IMR-90 (cell line): ENCODE measurements at regions not wholly inside any gene's neighbourhood (a gene's known extent, or its start where the extent isn't known, plus 50 kb on each side); places are given as distances from the start of the nearest gene placed in this dataset.

Experiments used
- ATAC-seq: fragments of 200-7000 bp; cut with Tn5 transposase; 2 replicates; pipeline ENCODE4 v1.9.1; 2020; ENCODE audit warnings: low read depth, mild to moderate bottlenecking, moderate library complexity
- BruUV-seq: library from RNA; stranded (reverse); fragments of 400-500 nt; replicated peaks from 2 replicates; lab custom pipeline; 2021; lab: Mats Ljungman, UMichigan
- CTCF ChIA-PET: fragments of 300-600 bp; formaldehyde crosslinking; extraction: SDS; loops from one replicate; lab custom pipeline; 2021; ENCODE audit warnings: antibody characterized with exemption; lab: Yijun Ruan, JAX
- POLR2A ChIA-PET: fragments of 300-600 bp; sonication (Branson Sonifier 250); formaldehyde crosslinking; loops from one replicate; lab custom pipeline; 2022; ENCODE audit warnings: antibody characterized with exemption; ENCODE audit not compliant: unreplicated experiment; lab: Charles Lee
- DNase-seq: peaks from one replicate; pipeline ENCODE4 v3.0.0; 2013
- H2AFZ ChIP-seq: replicated peaks from 2 replicates; pipeline ENCODE3; 2013; ENCODE audit warnings: low read length, mild to moderate bottlenecking; ENCODE audit not compliant: poor library complexity
- H2AK5ac ChIP-seq: 2 replicates; pipeline ENCODE4 v1.6.1; 2013; ENCODE audit warnings: low read depth, low read length, inconsistent platforms
- H2AK9ac ChIP-seq: replicated peaks from 2 replicates; pipeline ENCODE3; 2013; ENCODE audit warnings: mild to moderate bottlenecking, low read depth, low read length, moderate library complexity; ENCODE audit not compliant: poor library complexity
- H2BK120ac ChIP-seq: 2 replicates; pipeline ENCODE4 v1.6.1; 2013; ENCODE audit warnings: low read depth, low read length, inconsistent platforms
- H2BK15ac ChIP-seq: 3 replicates; pipeline ENCODE4 v1.6.1; 2013; ENCODE audit warnings: low read depth, low read length, inconsistent platforms
- H2BK20ac ChIP-seq: 2 replicates; pipeline ENCODE4 v1.6.1; 2013; ENCODE audit warnings: low read depth, mild to moderate bottlenecking, inconsistent platforms, low read length, moderate library complexity
- H2BK5ac ChIP-seq: 2 replicates; pipeline ENCODE4 v1.6.1; 2013; ENCODE audit warnings: mild to moderate bottlenecking, low read depth, low read length, inconsistent platforms; ENCODE audit not compliant: poor library complexity, severe bottlenecking
- H3K14ac ChIP-seq: replicated peaks from 2 replicates; pipeline ENCODE4 v1.6.1; 2013; ENCODE audit warnings: low read depth, low read length, inconsistent platforms
- H3K18ac ChIP-seq: 2 replicates; pipeline ENCODE4 v1.6.1; 2013; ENCODE audit warnings: low read depth, low read length, control low read depth
- H3K23ac ChIP-seq: 2 replicates; pipeline ENCODE4 v1.6.1; 2013; ENCODE audit warnings: low read depth, low read length, inconsistent platforms
- H3K27ac ChIP-seq: 2 replicates; pipeline ENCODE4 v1.5.1; 2013; ENCODE audit warnings: mild to moderate bottlenecking, control low read depth, low read length; ENCODE audit not compliant: insufficient read depth
- H3K27me3 ChIP-seq: 2 replicates; pipeline ENCODE4 v1.6.1; 2013; ENCODE audit warnings: low read length; ENCODE audit not compliant: control insufficient read depth, insufficient read depth
- H3K36me3 ChIP-seq: 2 replicates; pipeline ENCODE4 v1.6.1; 2013; ENCODE audit warnings: low read length, mixed read lengths; ENCODE audit not compliant: control insufficient read depth, insufficient read depth
- H3K4ac ChIP-seq: 2 replicates; pipeline ENCODE4 v1.6.1; 2013; ENCODE audit warnings: low read depth, low read length, inconsistent platforms
- H3K4me1 ChIP-seq: 2 replicates; pipeline ENCODE4 v1.6.1; 2013; ENCODE audit warnings: low read length, mixed read lengths; ENCODE audit not compliant: control insufficient read depth, insufficient read depth
- H3K4me2 ChIP-seq: 2 replicates; pipeline ENCODE4 v1.6.1; 2013; ENCODE audit warnings: low read depth, mild to moderate bottlenecking, control low read depth, low read length, moderate library complexity
- H3K4me3 ChIP-seq: 2 replicates; pipeline ENCODE4 v1.5.1; 2013; ENCODE audit warnings: low read depth, mild to moderate bottlenecking, control low read depth, low read length, moderate library complexity; ENCODE audit not compliant: insufficient read depth
- H3K56ac ChIP-seq: 2 replicates; pipeline ENCODE4 v1.6.1; 2013; ENCODE audit warnings: low read length, inconsistent platforms; ENCODE audit not compliant: insufficient read depth; ENCODE audit errors: extremely low read depth
- H3K79me1 ChIP-seq, 2 experiments: 2 replicates each; pipeline ENCODE4 v1.6.1; 2013; ENCODE audit warnings: low read length in 2 of 2, inconsistent platforms in 1 of 2, low read depth in 1 of 2
- H3K9ac ChIP-seq: 2 replicates; pipeline ENCODE4 v1.6.1; 2013; ENCODE audit warnings: low read depth, low read length, control low read depth
- H3K9me1 ChIP-seq: 2 replicates; pipeline ENCODE4 v1.6.1; 2013; ENCODE audit warnings: low read length, inconsistent platforms; ENCODE audit not compliant: insufficient read depth
- H3K9me3 ChIP-seq: 2 replicates; pipeline ENCODE4 v1.6.1; 2013; ENCODE audit warnings: low read length; ENCODE audit not compliant: control insufficient read depth, insufficient read depth
- H4K20me1 ChIP-seq: 2 replicates; pipeline ENCODE4 v1.6.1; 2013; ENCODE audit warnings: low read length, inconsistent platforms; ENCODE audit not compliant: insufficient read depth
- H4K5ac ChIP-seq: 2 replicates; pipeline ENCODE4 v1.6.1; 2013; ENCODE audit warnings: mild to moderate bottlenecking, low read depth, low read length, control low read depth
- H4K8ac ChIP-seq, 2 experiments: 2 replicates each; pipeline ENCODE4 v1.6.1; 2013; ENCODE audit warnings: low read depth in 2 of 2, low read length in 2 of 2, control low read depth in 1 of 2, inconsistent platforms in 1 of 2
- H4K91ac ChIP-seq: 2 replicates; pipeline ENCODE4 v1.6.1; 2013; ENCODE audit warnings: low read depth, low read length, inconsistent platforms; ENCODE audit not compliant: insufficient read depth
- BHLHE40 ChIP-seq: fragments of 150-350 bp; IDR thresholded peaks from 2 replicates; pipeline ENCODE4 v1.6.1; 2016; ENCODE audit warnings: mild to moderate bottlenecking, low read depth, low read length
- CEBPB ChIP-seq: IDR thresholded peaks from 2 replicates; pipeline ENCODE4 v1.6.1; 2012; ENCODE audit warnings: low read depth, low read length, improper control_type of control experiment
- CHD1 ChIP-seq: IDR thresholded peaks from 2 replicates; pipeline ENCODE4 v1.6.1; 2012; ENCODE audit warnings: low read depth, low read length, improper control_type of control experiment
- FOS ChIP-seq: fragments of 150-350 bp; IDR thresholded peaks from 2 replicates; pipeline ENCODE4 v1.6.1; 2016; ENCODE audit warnings: low read depth, low read length
- MAFK ChIP-seq: IDR thresholded peaks from 2 replicates; pipeline ENCODE4 v1.6.1; 2012; ENCODE audit warnings: low read depth, low read length, improper control_type of control experiment
- MAZ ChIP-seq: IDR thresholded peaks from 2 replicates; pipeline ENCODE4 v1.6.1; 2012; ENCODE audit warnings: low read depth, mild to moderate bottlenecking, low read length, improper control_type of control experiment, moderate library complexity, borderline replicate concordance
- MXI1 ChIP-seq: IDR thresholded peaks from 2 replicates; pipeline ENCODE4 v1.6.1; 2012; ENCODE audit warnings: low read depth, mild to moderate bottlenecking, low read length, moderate library complexity, borderline replicate concordance
- NFE2L2 ChIP-seq: fragments of 150-350 bp; IDR thresholded peaks from 2 replicates; pipeline ENCODE4 v1.6.1; 2016; ENCODE audit warnings: low read depth, mild to moderate bottlenecking, low read length
- POLR2A ChIP-seq: IDR thresholded peaks from 2 replicates; pipeline ENCODE4 v1.6.1; 2012; ENCODE audit warnings: mild to moderate bottlenecking, low read depth, low read length
- RAD21 ChIP-seq: IDR thresholded peaks from 2 replicates; pipeline ENCODE4 v1.6.1; 2012; ENCODE audit warnings: low read length, improper control_type of control experiment
- RCOR1 ChIP-seq: IDR thresholded peaks from 2 replicates; pipeline ENCODE4 v1.6.1; 2012; ENCODE audit warnings: mild to moderate bottlenecking, low read length, improper control_type of control experiment; ENCODE audit not compliant: insufficient replicate concordance
- RFX5 ChIP-seq: IDR thresholded peaks from 2 replicates; pipeline ENCODE4 v1.8.0; 2012; ENCODE audit warnings: low read depth, mild to moderate bottlenecking, low read length, moderate library complexity
- SMC3 ChIP-seq: fragments of 150-350 bp; IDR thresholded peaks from 2 replicates; pipeline ENCODE4 v1.6.1; 2016; ENCODE audit warnings: low read depth, mild to moderate bottlenecking, antibody characterized with exemption, low read length, moderate library complexity
- WGBS, 2 experiments: methylation state at CpG; one replicate each; pipeline versions ENCODE4 v1.1.5 to v1.1.7; 2013; ENCODE audit warnings: missing lambda C conversion rate in 2 of 2; ENCODE audit not compliant: insufficient read length in 1 of 2; ENCODE audit errors: extremely low coverage in 2 of 2; 5-methylcytosine and 5-hydroxymethylcytosine counted together
- dilution Hi-C: fragments of 300-500 bp; cut with HindIII; formaldehyde crosslinking; loops from one replicate; pipeline ENCODE4 v1.14.3; 2018; ENCODE audit warnings: low sequenced_read_pairs; ENCODE audit not compliant: unreplicated experiment
- in situ Hi-C: fragments of 300-500 bp; cut with MboI; formaldehyde crosslinking; loops from 3 replicates; pipeline ENCODE4 v1.14.3; 2019; ENCODE audit warnings: low sequenced_read_pairs, inconsistent platforms, mixed read lengths
- intact Hi-C: fragments of 100-400 bp; cut with micrococcal nuclease; formaldehyde crosslinking; loops from 2 replicates; pipeline ENCODE4 v1.10.0; 2022
- TF ChIP-seq, protein P1 (sequence below): fragments of 150-350 bp; IDR thresholded peaks from 2 replicates; pipeline ENCODE4 v1.6.1; 2017; ENCODE audit warnings: mild to moderate bottlenecking, antibody characterized with exemption, low read length, low read depth
- TF ChIP-seq, protein P2 (sequence below): conservative IDR thresholded peaks from 2 replicates; pipeline ENCODE4 v1.5.1; 2012; ENCODE audit warnings: mild to moderate bottlenecking, low read depth, low read length, improper control_type of control experiment
- TF ChIP-seq, protein P3 (sequence below): fragments of 150-350 bp; IDR thresholded peaks from 2 replicates; pipeline ENCODE4 v1.6.1; 2016; ENCODE audit warnings: low read depth, mild to moderate bottlenecking, low read length, moderate library complexity, borderline replicate concordance

DNA sequence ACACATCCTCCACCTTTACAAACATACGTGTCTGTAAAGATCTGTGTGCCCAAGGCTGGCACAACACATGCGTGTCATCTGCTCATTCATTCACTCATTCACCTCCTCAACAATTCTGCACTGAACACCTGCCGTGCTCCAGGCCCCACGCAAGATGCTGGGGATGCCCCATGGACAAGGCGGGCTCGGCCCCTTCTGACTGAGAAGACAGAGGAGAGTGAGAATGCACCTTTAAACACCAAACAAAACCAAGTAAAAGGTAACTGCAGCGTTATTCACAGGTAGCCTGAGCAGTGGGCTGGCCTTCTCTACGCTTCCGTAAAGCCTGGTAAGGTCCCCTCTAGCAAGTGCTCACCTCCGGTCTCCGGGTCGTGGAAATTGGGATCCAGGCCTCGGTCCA lies 142.8 kb downstream of the SHANK2 start:
- H3K14ac ChIP-seq: no peak overlapping the region
- intact Hi-C loops (no loop called here), in situ Hi-C loops (no loop called here), dilution Hi-C loops (no loop called here)
- H3K23ac ChIP-seq: no peak overlapping the region
- no TSS peak for BruUV-seq
- H2BK5ac ChIP-seq: no peak overlapping the region
- H3K36me3 ChIP-seq: peaks cover 16% of the 10 kb centered on the region
- DNase-seq (no peak), ATAC-seq (no peak)
- H2BK20ac ChIP-seq: no peak overlapping the region
- H4K20me1 ChIP-seq: no peaks in the 10 kb centered on the region
- H3K79me1 ChIP-seq: no peaks in the 10 kb centered on the region
- no peak overlapping the region for H3K27ac ChIP-seq
- no peak overlapping the region for H2AK9ac ChIP-seq
- H3K56ac ChIP-seq: no peak overlapping the region
- no peaks in the 10 kb centered on the region for H3K9me1 ChIP-seq
- no peak overlapping the region for H4K5ac ChIP-seq
- CTCF ChIA-PET: no interaction called here
- no peak overlapping the region for H3K4ac ChIP-seq
- H3K27me3 ChIP-seq: no peaks in the 10 kb centered on the region
- H3K18ac ChIP-seq: no peak overlapping the region
- no peak overlapping the region for H2BK120ac ChIP-seq
- H3K9ac ChIP-seq: no peak overlapping the region
- POLR2A ChIA-PET: no interaction called here
- H3K4me3 ChIP-seq: no peak overlapping the region
- H3K4me2 ChIP-seq: no peak overlapping the region
- H2AK5ac ChIP-seq: no peak overlapping the region
- TF ChIP-seq MAZ (no peak), RCOR1 (no peak), RFX5 (no peak), FOS (no peak), BHLHE40 (no peak), CEBPB (no peak), MXI1 (no peak), SMC3 (no peak), RAD21 (no peak), CHD1 (no peak), MAFK (no peak), POLR2A (no peak), NFE2L2 (no peak)
- TF ChIP-seq, protein P1, sequence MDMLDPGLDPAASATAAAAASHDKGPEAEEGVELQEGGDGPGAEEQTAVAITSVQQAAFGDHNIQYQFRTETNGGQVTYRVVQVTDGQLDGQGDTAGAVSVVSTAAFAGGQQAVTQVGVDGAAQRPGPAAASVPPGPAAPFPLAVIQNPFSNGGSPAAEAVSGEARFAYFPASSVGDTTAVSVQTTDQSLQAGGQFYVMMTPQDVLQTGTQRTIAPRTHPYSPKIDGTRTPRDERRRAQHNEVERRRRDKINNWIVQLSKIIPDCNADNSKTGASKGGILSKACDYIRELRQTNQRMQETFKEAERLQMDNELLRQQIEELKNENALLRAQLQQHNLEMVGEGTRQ: no peak
- TF ChIP-seq, protein P2, sequence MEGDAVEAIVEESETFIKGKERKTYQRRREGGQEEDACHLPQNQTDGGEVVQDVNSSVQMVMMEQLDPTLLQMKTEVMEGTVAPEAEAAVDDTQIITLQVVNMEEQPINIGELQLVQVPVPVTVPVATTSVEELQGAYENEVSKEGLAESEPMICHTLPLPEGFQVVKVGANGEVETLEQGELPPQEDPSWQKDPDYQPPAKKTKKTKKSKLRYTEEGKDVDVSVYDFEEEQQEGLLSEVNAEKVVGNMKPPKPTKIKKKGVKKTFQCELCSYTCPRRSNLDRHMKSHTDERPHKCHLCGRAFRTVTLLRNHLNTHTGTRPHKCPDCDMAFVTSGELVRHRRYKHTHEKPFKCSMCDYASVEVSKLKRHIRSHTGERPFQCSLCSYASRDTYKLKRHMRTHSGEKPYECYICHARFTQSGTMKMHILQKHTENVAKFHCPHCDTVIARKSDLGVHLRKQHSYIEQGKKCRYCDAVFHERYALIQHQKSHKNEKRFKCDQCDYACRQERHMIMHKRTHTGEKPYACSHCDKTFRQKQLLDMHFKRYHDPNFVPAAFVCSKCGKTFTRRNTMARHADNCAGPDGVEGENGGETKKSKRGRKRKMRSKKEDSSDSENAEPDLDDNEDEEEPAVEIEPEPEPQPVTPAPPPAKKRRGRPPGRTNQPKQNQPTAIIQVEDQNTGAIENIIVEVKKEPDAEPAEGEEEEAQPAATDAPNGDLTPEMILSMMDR: no peak
- TF ChIP-seq, protein P3, sequence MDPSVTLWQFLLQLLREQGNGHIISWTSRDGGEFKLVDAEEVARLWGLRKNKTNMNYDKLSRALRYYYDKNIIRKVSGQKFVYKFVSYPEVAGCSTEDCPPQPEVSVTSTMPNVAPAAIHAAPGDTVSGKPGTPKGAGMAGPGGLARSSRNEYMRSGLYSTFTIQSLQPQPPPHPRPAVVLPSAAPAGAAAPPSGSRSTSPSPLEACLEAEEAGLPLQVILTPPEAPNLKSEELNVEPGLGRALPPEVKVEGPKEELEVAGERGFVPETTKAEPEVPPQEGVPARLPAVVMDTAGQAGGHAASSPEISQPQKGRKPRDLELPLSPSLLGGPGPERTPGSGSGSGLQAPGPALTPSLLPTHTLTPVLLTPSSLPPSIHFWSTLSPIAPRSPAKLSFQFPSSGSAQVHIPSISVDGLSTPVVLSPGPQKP: no peak
- no peaks in the 10 kb centered on the region for H3K4me1 ChIP-seq
- no peak overlapping the region for H2BK15ac ChIP-seq
- no peak overlapping the region for H4K91ac ChIP-seq
- H2AFZ ChIP-seq: no peak overlapping the region
- no peaks in the 10 kb centered on the region for H3K9me3 ChIP-seq
- no peak overlapping the region for H4K8ac ChIP-seq
- WGBS, 2 experiments: 84% methylated on average over 5 of the region's 13 CpGs; no CpG with 5 or more reads in 1 of the 2 experiments
